ENCODE measurements at regions not wholly inside any gene's neighbourhood (a gene's known extent, or its start where the extent isn't known, plus 50 kb on each side); places are given as distances from the start of the nearest gene placed in this dataset.
"Not testable (repeated sequence)": the region's sequence is repeated elsewhere in the genome, so short reads cannot be mapped to it uniquely, and the experiment has no call there.

- no peak overlapping the region for H3K27ac ChIP-seq (ENCODE audit: low read depth, low read length, poor library complexity, severe bottlenecking)
- DNase-seq (ENCODE audit: low spot score) = no peak
- ChIA-PET POLR2A (ENCODE audit: low non-redundant PET) (no interaction called here), CTCF (no interaction called here)
- no peaks in the 10 kb centered on the region for H3K4me1 ChIP-seq (ENCODE audit: insufficient read depth, low read length, poor library complexity, severe bottlenecking)
- peaks cover 2% of the 10 kb centered on the region for H3K27me3 ChIP-seq (replicated peaks; ENCODE audit: insufficient read depth, low read depth, low read length, poor library complexity)
- no TSS peak for BruUV-seq (replicated peaks)
- no peak overlapping the region for H3K4me3 ChIP-seq (ENCODE audit: low read depth, low read length, poor library complexity, severe bottlenecking)
- no peak for TF ChIP-seq CTCF (conservative IDR thresholded peaks at IDR 0.05; ENCODE audit: low read depth, low read length)
- no peak for TF ChIP-seq EZH2 (IDR thresholded peaks at IDR 0.05; ENCODE audit: borderline replicate concordance, low read depth, low read length, poor library complexity, severe bottlenecking)
- peaks cover 5% of the 10 kb centered on the region for H3K9me3 ChIP-seq (ENCODE audit: low read depth, low read length, poor library complexity, severe bottlenecking)
- intact Hi-C loops (cut with micrococcal nuclease; ENCODE audit: unreplicated experiment) = no loop called here
- no peaks in the 10 kb centered on the region for H3K36me3 ChIP-seq (ENCODE audit: insufficient read depth, low read length, poor library complexity, severe bottlenecking)
These were observed 86.9 kb upstream of the PRSS3 start for GRCh38 chr9:33708441-33708840.

DNA sequence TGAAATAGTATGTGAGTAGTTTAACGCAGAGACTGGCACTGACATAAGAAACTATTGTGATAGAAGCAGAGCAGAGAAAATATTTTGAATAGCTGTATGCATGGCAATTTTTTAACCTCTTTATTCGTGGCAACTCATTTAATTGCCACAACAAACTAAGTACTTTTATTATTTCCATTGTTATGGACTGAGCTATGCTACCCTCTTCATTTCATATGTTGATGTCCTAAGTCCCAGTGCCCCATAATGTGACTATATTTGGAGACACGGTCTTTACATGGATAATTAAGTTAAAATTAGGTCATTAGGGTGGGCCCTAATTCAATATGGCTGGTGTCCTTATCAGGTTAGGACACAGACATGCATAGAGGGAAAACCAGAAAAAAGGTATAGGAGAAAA lies 86.1 kb upstream of the PRSS3 start:
- Histone ChIP-seq H3K4me3 (ENCODE audit: low read depth, low read length, poor library complexity, severe bottlenecking) (no peak overlapping the region), H3K4me1 (ENCODE audit: insufficient read depth, low read length, poor library complexity, severe bottlenecking) (no peaks in the 10 kb centered on the region), H3K36me3 (ENCODE audit: insufficient read depth, low read length, poor library complexity, severe bottlenecking) (no peaks in the 10 kb centered on the region), H3K9me3 (ENCODE audit: low read depth, low read length, poor library complexity, severe bottlenecking) (peaks cover 5% of the 10 kb centered on the region), H3K27me3 (replicated peaks; ENCODE audit: insufficient read depth, low read depth, low read length, poor library complexity) (peaks cover 2% of the 10 kb centered on the region), H3K27ac (ENCODE audit: low read depth, low read length, poor library complexity, severe bottlenecking) (no peak overlapping the region)
- TF ChIP-seq EZH2 (IDR thresholded peaks at IDR 0.05; ENCODE audit: borderline replicate concordance, low read depth, low read length, poor library complexity, severe bottlenecking) (no peak), CTCF (conservative IDR thresholded peaks at IDR 0.05; ENCODE audit: low read depth, low read length) (no peak)
- POLR2A ChIA-PET (ENCODE audit: low non-redundant PET) = no interaction called here
- DNase-seq (ENCODE audit: low spot score) = no peak
- intact Hi-C loops (cut with micrococcal nuclease; ENCODE audit: unreplicated experiment) = no loop called here
- CTCF ChIA-PET = no interaction called here
- no TSS peak for BruUV-seq (replicated peaks)

- POLR2A ChIA-PET (ENCODE audit: low non-redundant PET); H3K27me3 ChIP-seq (replicated peaks; ENCODE audit: insufficient read depth, low read depth, low read length, poor library complexity); H3K9me3 ChIP-seq (ENCODE audit: low read depth, low read length, poor library complexity, severe bottlenecking); H3K27ac ChIP-seq (ENCODE audit: low read depth, low read length, poor library complexity, severe bottlenecking); H3K36me3 ChIP-seq (ENCODE audit: insufficient read depth, low read length, poor library complexity, severe bottlenecking); CTCF ChIA-PET; H3K4me3 ChIP-seq (ENCODE audit: low read depth, low read length, poor library complexity, severe bottlenecking); BruUV-seq (replicated peaks); intact Hi-C loops (cut with micrococcal nuclease; ENCODE audit: unreplicated experiment); H3K4me1 ChIP-seq (ENCODE audit: insufficient read depth, low read length, poor library complexity, severe bottlenecking); DNase-seq (ENCODE audit: low spot score): not testable (repeated sequence)
These were observed 83.9 kb upstream of the PRSS3 start for GRCh38 chr9:33711418-33711817.

DNA sequence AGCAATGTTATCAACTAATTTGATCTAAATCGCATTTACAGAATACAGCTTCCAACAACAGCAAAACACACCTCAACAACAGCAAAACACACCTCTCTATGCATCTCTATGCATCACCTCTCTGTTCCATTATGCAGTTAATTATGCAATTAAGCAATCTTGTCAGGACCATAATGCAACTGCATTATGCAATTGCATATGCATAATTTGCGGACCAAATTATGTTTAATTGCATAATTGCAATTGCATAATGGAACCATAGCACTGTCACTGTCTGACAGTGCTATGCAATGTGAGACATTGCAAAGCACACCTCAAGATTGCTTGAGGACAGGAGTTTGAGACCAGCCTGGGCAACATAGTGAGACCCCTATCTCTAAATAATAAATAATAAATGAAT lies 80.4 kb upstream of the PRSS3 start:
- Histone ChIP-seq H3K27ac (ENCODE audit: low read depth, low read length, poor library complexity, severe bottlenecking) (no peak overlapping the region), H3K27me3 (replicated peaks; ENCODE audit: insufficient read depth, low read depth, low read length, poor library complexity) (peaks cover 17% of the 10 kb centered on the region), H3K36me3 (ENCODE audit: insufficient read depth, low read length, poor library complexity, severe bottlenecking) (no peaks in the 10 kb centered on the region), H3K4me3 (ENCODE audit: low read depth, low read length, poor library complexity, severe bottlenecking) (no peak overlapping the region), H3K4me1 (ENCODE audit: insufficient read depth, low read length, poor library complexity, severe bottlenecking) (no peaks in the 10 kb centered on the region), H3K9me3 (ENCODE audit: low read depth, low read length, poor library complexity, severe bottlenecking) (no peaks in the 10 kb centered on the region)
- TF ChIP-seq EZH2 (IDR thresholded peaks at IDR 0.05; ENCODE audit: borderline replicate concordance, low read depth, low read length, poor library complexity, severe bottlenecking) (no peak), CTCF (conservative IDR thresholded peaks at IDR 0.05; ENCODE audit: low read depth, low read length) (no peak)
- intact Hi-C loops (cut with micrococcal nuclease; ENCODE audit: unreplicated experiment) = no loop called here
- BruUV-seq (replicated peaks) = no TSS peak
- DNase-seq (ENCODE audit: low spot score) = no peak
- POLR2A ChIA-PET (ENCODE audit: low non-redundant PET) = no interaction called here
- CTCF ChIA-PET = no interaction called here
